Transverse colon (tissue), 4 donors: ENCODE measurements at regions not wholly inside any gene's neighbourhood (a gene's known extent, or its start where the extent isn't known, plus 50 kb on each side); places are given as distances from the start of the nearest gene placed in this dataset.

Experiments used
- DNase-seq: peaks from one replicate; pipeline ENCODE4 v3.0.0-alpha.2; 2019
- H3K27ac ChIP-seq, 4 donors: fragments of 200-600 bp; sonication (generic); 2 replicates each; pipeline ENCODE4 v1.5.1; 2016 to 2018; ENCODE audit warnings: inconsistent platforms in 4 of 4
- H3K27me3 ChIP-seq: fragments of 200-600 bp; sonication (generic); 2 replicates; pipeline ENCODE4 v1.5.1; 2017; ENCODE audit warnings: inconsistent platforms
- H3K36me3 ChIP-seq, 4 donors: fragments of 200-600 bp; sonication (generic); 2 replicates each; pipeline ENCODE4 v1.5.1; 2017 to 2019; ENCODE audit warnings: inconsistent platforms in 4 of 4
- H3K4me1 ChIP-seq, 4 donors: fragments of 200-600 bp; sonication (generic); 2 replicates each; pipeline ENCODE4 v1.5.1; 2017 to 2020; ENCODE audit warnings: inconsistent platforms in 4 of 4
- H3K4me3 ChIP-seq, 4 donors: fragments of 200-600 bp; sonication (generic); 1 replicate in 1 of 4; 2 replicates in 3 of 4; pipeline versions ENCODE4 v1.5.1 to v1.6.1; 2017 to 2019; ENCODE audit warnings: inconsistent platforms in 4 of 4
- H3K9me3 ChIP-seq, 2 donors: fragments of 200-600 bp; sonication (generic); 2 replicates each; pipeline ENCODE4 v1.5.1; 2017 to 2019; ENCODE audit warnings: inconsistent platforms in 2 of 2
- CTCF ChIP-seq, 5 experiments: fragments of 200-600 bp in 3 of 5; fragments of 450-650 bp in 2 of 5; sonication (generic) in 3 of 5; IDR thresholded peaks; 1 replicate in 2 of 5; 2 replicates in 3 of 5; pipeline ENCODE4 v1.5.1; 2016 to 2017; ENCODE audit warnings: antibody characterized with exemption in 5 of 5, inconsistent platforms in 3 of 5, mild to moderate bottlenecking in 2 of 5, moderate library complexity in 1 of 5
- EP300 ChIP-seq: sonication (generic); formaldehyde crosslinking; IDR thresholded peaks from one replicate; pipeline ENCODE4 v1.6.1; 2017; ENCODE audit warnings: antibody characterized with exemption, low read depth
- POLR2A ChIP-seq: fragments of 450-650 bp; IDR thresholded peaks from one replicate; pipeline ENCODE4 v1.6.1; 2016; ENCODE audit warnings: antibody characterized with exemption, mild to moderate bottlenecking, moderate library complexity
- POLR2AphosphoS5 ChIP-seq, 3 donors: sonication (generic); formaldehyde crosslinking; IDR thresholded peaks; one replicate each; pipeline ENCODE4 v1.6.1; 2016; ENCODE audit warnings: antibody characterized with exemption in 3 of 3
- WGBS, 2 donors: methylation state at CpG; one replicate each; pipeline ENCODE4 v1.1.5; 2018; ENCODE audit warnings: low coverage in 1 of 2; 5-methylcytosine and 5-hydroxymethylcytosine counted together
- in situ Hi-C, 4 donors: fragments of 200-750 bp; cut with MboI; loops; one replicate each; pipeline versions ENCODE4 v1.15.0 to v1.15.1; 2017; ENCODE audit warnings: low sequenced_read_pairs in 3 of 4, low pct_ligation_motif_present in 1 of 4, low pct_unique_long_range_greater_than_20kb in 1 of 4
- intact Hi-C: fragments of 100-400 bp; cut with DNase I; formaldehyde crosslinking; loops from one replicate; pipeline ENCODE4 v1.15.1; 2023; ENCODE audit warnings: low total_unique reads

GRCh38 chr4:174404677-174405076 is 117.6 kb downstream of the HPGD start:
- intact Hi-C loops (no loop called here), in situ Hi-C loops (no loop called here)
- WGBS, 2 donors = 86 to 100% methylated on average over 1 of the region's 1 CpG

GRCh38 chr4:174403177-174403543 is 119.1 kb downstream of the HPGD start:
- H3K4me1 ChIP-seq = peaks cover 0 to 14% (median 0%) of the 10 kb centered on the region in 4 donors
- no peaks in the 10 kb centered on the region for H3K9me3 ChIP-seq
- 74 to 76% methylated on average over 6 of the region's 6 CpGs for WGBS, 2 donors
- intact Hi-C loops = no loop called here
- no peak for TF ChIP-seq EP300
- TF ChIP-seq CTCF (IDR thresholded peaks at IDR 0.05) = no peak
- no peak for TF ChIP-seq POLR2AphosphoS5 (IDR thresholded peaks at IDR 0.05)
- no peak for TF ChIP-seq POLR2A
- H3K27me3 ChIP-seq = no peaks in the 10 kb centered on the region
- no peaks in the 10 kb centered on the region for H3K36me3 ChIP-seq
- no peak for DNase-seq
- in situ Hi-C loops = no loop called here
- no peak overlapping the region for H3K27ac ChIP-seq
- no peak overlapping the region for H3K4me3 ChIP-seq

More at GRCh38 chr4:174404677-174405076, 117.6 kb downstream of the HPGD start:
- Histone ChIP-seq H3K9me3 (no peaks in the 10 kb centered on the region), H3K4me3 (no peak overlapping the region), H3K4me1 (peaks cover 0 to 16% (median 3%) of the 10 kb centered on the region in 4 donors), H3K27me3 (no peaks in the 10 kb centered on the region), H3K27ac (no peak overlapping the region), H3K36me3 (no peaks in the 10 kb centered on the region)
- no peak for DNase-seq
- TF ChIP-seq EP300 = no peak
- TF ChIP-seq CTCF (IDR thresholded peaks at IDR 0.05) = no peak
- TF ChIP-seq POLR2AphosphoS5 (IDR thresholded peaks at IDR 0.05) = no peak

- WGBS, 2 donors = 55 to 66% methylated on average over 1 to 3 of the region's 3 CpGs
- H3K9me3 ChIP-seq = no peaks in the 10 kb centered on the region
- in situ Hi-C loops = no loop called here
Observed at GRCh38 chr4:174402470-174403176, 118.9 kb downstream of the CEP44 start.

More at GRCh38 chr4:174402470-174403176, 118.9 kb downstream of the CEP44 start:
- H3K27me3 ChIP-seq = no peaks in the 10 kb centered on the region
- no peaks in the 10 kb centered on the region for H3K36me3 ChIP-seq
- DNase-seq = no peak
- H3K27ac ChIP-seq = no peak overlapping the region
- H3K4me1 ChIP-seq = peaks cover 0 to 14% (median 0%) of the 10 kb centered on the region in 4 donors
- H3K4me3 ChIP-seq = no peak overlapping the region
- intact Hi-C loops = no loop called here
- TF ChIP-seq POLR2AphosphoS5 (IDR thresholded peaks at IDR 0.05) (no peak), CTCF (IDR thresholded peaks at IDR 0.05) (no peak), EP300 (no peak), POLR2A (no peak)
